K562 (cell line): ENCODE measurements at regions not wholly inside any gene's neighbourhood (a gene's known extent, or its start where the extent isn't known, plus 50 kb on each side); places are given as distances from the start of the nearest gene placed in this dataset.

Experiments used
- ATAC-seq: fragments of 200-7000 bp; cut with Tn5 transposase; 3 replicates; pipeline ENCODE4 v1.9.1; 2020; ENCODE audit warnings: moderate library complexity
- BruUV-seq: library from RNA; stranded (reverse); fragments of 400-500 nt; replicated peaks from 2 replicates; lab custom pipeline; 2021; lab: Mats Ljungman, UMichigan
- CTCF ChIA-PET: fragments of 300-600 bp; formaldehyde crosslinking; extraction: SDS; loops from one replicate; lab custom pipeline; 2021; ENCODE audit warnings: low intra/inter-chr PET ratio; lab: Yijun Ruan, JAX
- POLR2A ChIA-PET: fragments of 300-600, 350-650 bp; sonication (Branson Sonifier 250); formaldehyde crosslinking; extraction: SDS; loops from one replicate; lab custom pipeline; 2021; ENCODE audit warnings: antibody characterized with exemption, inconsistent platforms; lab: Yijun Ruan, JAX
- DNase-seq, 4 experiments: peaks; one replicate each; pipeline versions ENCODE4 v3.0.0 to v3.0.0-alpha.2; 2011 to 2018; ENCODE audit warnings: low spot score in 3 of 4, mixed read lengths in 3 of 4; ENCODE audit errors: extremely low read depth in 1 of 4
- FAIRE-seq: peaks from 2 replicates; lab custom pipeline; 2011; peaks lifted over from hg19 to GRCh38; lab: Jason Lieb, UNC
- H2AFZ ChIP-seq: 2 replicates; pipeline ENCODE4 v1.6.0; 2011; ENCODE audit warnings: low read depth, low read length, control low read depth, inconsistent platforms
- H3K27ac ChIP-seq: fragments of 200-600 bp; 3 replicates; pipeline ENCODE4 v1.8.0; 2011; ENCODE audit warnings: low read depth, mild to moderate bottlenecking, control low read depth, inconsistent platforms, low read length, moderate library complexity, mixed read lengths; ENCODE audit errors: extremely low read depth
- H3K27me3 ChIP-seq, 2 experiments: fragments of 300-600 bp in 1 of 2; 2 replicates in 1 of 2; 3 replicates in 1 of 2; pipeline versions ENCODE4 v1.6.0 to v1.8.0; 2011; ENCODE audit warnings: inconsistent platforms in 2 of 2, low read length in 2 of 2, mild to moderate bottlenecking in 1 of 2, mixed read lengths in 1 of 2, moderate library complexity in 1 of 2; ENCODE audit not compliant: control insufficient read depth in 2 of 2, insufficient read depth in 2 of 2
- H3K36me3 ChIP-seq: fragments of 300-600 bp; 3 replicates; pipeline ENCODE4 v1.8.0; 2011; ENCODE audit warnings: mild to moderate bottlenecking, low read length, inconsistent platforms; ENCODE audit not compliant: control insufficient read depth, insufficient read depth
- H3K4me1 ChIP-seq, 2 experiments: fragments of 200-600 bp in 1 of 2; replicated peaks in 1 of 2; 2 replicates in 1 of 2; 3 replicates in 1 of 2; pipeline versions ENCODE4 v1.5.1 to v1.8.0; 2011; ENCODE audit warnings: inconsistent platforms in 2 of 2, low read length in 2 of 2, mild to moderate bottlenecking in 1 of 2, mixed read lengths in 1 of 2, moderate library complexity in 1 of 2; ENCODE audit not compliant: control insufficient read depth in 2 of 2, insufficient read depth in 2 of 2
- H3K4me2 ChIP-seq: 2 replicates; pipeline ENCODE4 v1.6.1; 2011; ENCODE audit warnings: low read length, control low read depth, inconsistent platforms, mixed read lengths; ENCODE audit not compliant: insufficient read depth
- H3K4me3 ChIP-seq: fragments of 200-600 bp; sonication (generic), shearing (Covaris generic); 2 replicates; pipeline ENCODE4 v1.5.1; 2016; ENCODE audit warnings: control low read depth, inconsistent platforms
- H3K79me2 ChIP-seq: fragments of 200-600 bp; 3 replicates; pipeline ENCODE4 v1.8.0; 2011; ENCODE audit warnings: low read length, inconsistent platforms; ENCODE audit not compliant: control insufficient read depth, insufficient read depth
- H3K9ac ChIP-seq, 2 experiments: 2 replicates each; pipeline versions ENCODE4 v1.6.0 to v1.6.1; 2011; ENCODE audit warnings: low read depth in 2 of 2, low read length in 2 of 2, control low read depth in 1 of 2, inconsistent platforms in 1 of 2, mild to moderate bottlenecking in 1 of 2, mixed read lengths in 1 of 2; ENCODE audit not compliant: insufficient read depth in 1 of 2
- H3K9me1 ChIP-seq: one replicate; pipeline ENCODE4 v1.6.0; 2011; ENCODE audit warnings: inconsistent platforms, mild to moderate bottlenecking, low read length, moderate library complexity; ENCODE audit not compliant: control insufficient read depth, insufficient read depth
- H3K9me3 ChIP-seq: replicated peaks from 2 replicates; pipeline ENCODE4 v1.5.1; 2011; ENCODE audit warnings: low read depth, low read length, inconsistent platforms; ENCODE audit not compliant: control insufficient read depth, insufficient read depth
- H4K20me1 ChIP-seq: replicated peaks from 2 replicates; pipeline ENCODE4 v1.6.1; 2011; ENCODE audit warnings: low read length, inconsistent platforms, mixed read lengths; ENCODE audit not compliant: control insufficient read depth, insufficient read depth
- CHD2 ChIP-seq: IDR thresholded peaks from 2 replicates; pipeline ENCODE4 v1.6.1; 2011; ENCODE audit warnings: low read depth, low read length
- GATAD2A ChIP-seq: fragments of 450-650 bp; IDR thresholded peaks from 2 replicates; pipeline ENCODE4 v1.6.1; 2017
- HCFC1 ChIP-seq: IDR thresholded peaks from 2 replicates; pipeline ENCODE4 v1.6.1; 2012; ENCODE audit warnings: low read depth, low read length, improper control_type of control experiment
- HSF4 ChIP-seq: fragments of 250-450 bp; sonication (Bioruptor Pico); IDR thresholded peaks from 2 replicates; pipeline ENCODE4 v2.1.2; 2022; ENCODE audit warnings: mild to moderate bottlenecking, moderate library complexity, borderline replicate concordance
- NR2F6 ChIP-seq: fragments of 450-650 bp; formaldehyde crosslinking; IDR thresholded peaks from 2 replicates; pipeline ENCODE4 v1.4.0; 2020; ENCODE audit warnings: mild to moderate bottlenecking
- RBM14 ChIP-seq: fragments of 200-400 bp; formaldehyde crosslinking; IDR thresholded peaks from 2 replicates; pipeline ENCODE4 v1.6.1; 2018; ENCODE audit warnings: low read depth, mild to moderate bottlenecking, low read length, moderate library complexity, borderline replicate concordance; ENCODE audit not compliant: insufficient read depth
- SFPQ ChIP-seq: fragments of 200-400 bp; formaldehyde crosslinking; IDR thresholded peaks from 2 replicates; pipeline ENCODE4 v1.6.1; 2017; ENCODE audit warnings: mild to moderate bottlenecking, low read depth, low read length, moderate library complexity
- STAG1 ChIP-seq: sonication (generic); formaldehyde crosslinking; IDR thresholded peaks from 2 replicates; pipeline ENCODE4 v1.5.0; 2020; ENCODE audit warnings: missing genetic modification reagents, borderline replicate concordance
- ZFPM2 ChIP-seq: fragments of 250-450 bp; sonication (Bioruptor Pico); IDR thresholded peaks from 2 replicates; pipeline ENCODE4 v1.5.1; 2022; ENCODE audit warnings: mild to moderate bottlenecking
- ZKSCAN1 ChIP-seq: fragments of 150-350 bp; IDR thresholded peaks from 2 replicates; pipeline ENCODE4 v1.6.1; 2016; ENCODE audit warnings: low read depth, low read length
- ZNF12 ChIP-seq: sonication (generic); formaldehyde crosslinking; IDR thresholded peaks from 2 replicates; pipeline ENCODE4 v1.4.0; 2020; ENCODE audit warnings: mild to moderate bottlenecking, missing genetic modification reagents
- ZNF561 ChIP-seq: fragments of 450-650 bp; formaldehyde crosslinking; conservative IDR thresholded peaks from 2 replicates; pipeline ENCODE4 v1.4.0; 2020; ENCODE audit warnings: mild to moderate bottlenecking, moderate library complexity
- WGBS: fragments of 100-300 bp; shearing (Covaris generic); methylation state at CpG from one replicate; pipeline ENCODE4 v1.1.6; 2016; ENCODE audit warnings: low coverage, mixed read lengths; ENCODE audit not compliant: insufficient coverage; ENCODE audit errors: missing lambda C conversion rate; 5-methylcytosine and 5-hydroxymethylcytosine counted together
- in situ Hi-C: fragments of 300-500 bp; cut with MboI; formaldehyde crosslinking; loops from 4 replicates; pipeline ENCODE4 v1.15.0; 2018; ENCODE audit warnings: inconsistent platforms, mixed read lengths
- intact Hi-C: fragments of 100-400 bp; cut with micrococcal nuclease; formaldehyde crosslinking; loops from 2 replicates; pipeline ENCODE4 v1.14.2; 2022
- TF ChIP-seq, protein P1 (sequence below), 2 experiments: IDR thresholded peaks in 1 of 2; conservative IDR thresholded peaks in 1 of 2; 2 replicates each; pipeline ENCODE4 v1.6.1; 2016; ENCODE audit warnings: low read depth in 2 of 2, mild to moderate bottlenecking in 1 of 2, missing compliant biosample characterization in 1 of 2, missing genetic modification characterization in 1 of 2, moderate library complexity in 1 of 2
- TF ChIP-seq, protein P2 (sequence below): fragments of 450-650 bp; formaldehyde crosslinking; IDR thresholded peaks from 2 replicates; pipeline ENCODE4 v1.4.0; 2020; ENCODE audit warnings: mild to moderate bottlenecking, moderate library complexity
- TF ChIP-seq, protein P3 (sequence below): fragments of 250-450 bp; sonication (Bioruptor Pico); IDR thresholded peaks from 2 replicates; pipeline ENCODE4 v1.8.0; 2021; ENCODE audit warnings: moderate library complexity, mild to moderate bottlenecking, inconsistent platforms

DNA sequence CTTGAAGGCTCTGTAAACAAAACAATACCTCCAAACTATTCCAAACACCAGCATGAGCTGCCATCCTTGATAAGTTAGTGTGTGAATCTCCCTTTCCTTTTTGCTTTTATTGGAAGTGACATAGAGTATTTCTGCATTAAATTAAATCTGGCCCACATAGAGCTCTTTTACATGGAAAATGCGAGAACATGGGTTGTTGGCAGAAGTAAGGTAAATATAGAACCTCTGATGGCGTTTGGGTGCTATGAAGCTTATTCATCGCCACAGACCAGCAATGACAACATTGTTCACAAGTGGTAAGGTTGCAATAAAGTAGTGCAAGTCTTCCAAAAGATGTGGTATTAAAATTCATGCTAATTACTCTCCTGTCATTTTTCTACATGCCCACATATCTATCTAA, 445.8 kb upstream of the JAG1 start:
- no peaks in the 10 kb centered on the region for H3K36me3 ChIP-seq
- no peak for FAIRE-seq
- DNase-seq: no peak
- 0% methylated on average over 3 of the region's 3 CpGs for WGBS
- no peaks in the 10 kb centered on the region for H3K9me3 ChIP-seq
- in situ Hi-C loops: no loop called here
- ATAC-seq: no peak
- BruUV-seq: no TSS peak
- H3K27me3 ChIP-seq: no peaks in the 10 kb centered on the region
- no peak overlapping the region for H3K27ac ChIP-seq
- no peaks in the 10 kb centered on the region for H3K9me1 ChIP-seq
- H2AFZ ChIP-seq: no peak overlapping the region
- ChIA-PET CTCF (no interaction called here), POLR2A (no interaction called here)
- H3K4me2 ChIP-seq: no peak overlapping the region
- no peak overlapping the region for H3K4me3 ChIP-seq
- H4K20me1 ChIP-seq: no peaks in the 10 kb centered on the region
- TF ChIP-seq, protein P1, sequence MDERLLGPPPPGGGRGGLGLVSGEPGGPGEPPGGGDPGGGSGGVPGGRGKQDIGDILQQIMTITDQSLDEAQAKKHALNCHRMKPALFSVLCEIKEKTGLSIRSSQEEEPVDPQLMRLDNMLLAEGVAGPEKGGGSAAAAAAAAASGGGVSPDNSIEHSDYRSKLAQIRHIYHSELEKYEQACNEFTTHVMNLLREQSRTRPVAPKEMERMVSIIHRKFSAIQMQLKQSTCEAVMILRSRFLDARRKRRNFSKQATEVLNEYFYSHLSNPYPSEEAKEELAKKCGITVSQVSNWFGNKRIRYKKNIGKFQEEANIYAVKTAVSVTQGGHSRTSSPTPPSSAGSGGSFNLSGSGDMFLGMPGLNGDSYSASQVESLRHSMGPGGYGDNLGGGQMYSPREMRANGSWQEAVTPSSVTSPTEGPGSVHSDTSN (CRISPR knock-in tag; IDR thresholded peaks at IDR 0.05; ENCODE audit: low read depth): no peak
- TF ChIP-seq, protein P1 (tag; conservative IDR thresholded peaks at IDR 0.05; ENCODE audit: low read depth): no peak
- TF ChIP-seq SFPQ (no peak), HCFC1 (no peak), ZFPM2 (CRISPR knock-in tag) (no peak), ZNF561 (no peak), STAG1 (CRISPR knock-in tag) (no peak), NR2F6 (CRISPR knock-in tag) (no peak), RBM14 (no peak), CHD2 (no peak), ZNF12 (CRISPR knock-in tag) (no peak), GATAD2A (no peak), ZKSCAN1 (no peak), HSF4 (CRISPR knock-in tag) (no peak)
- TF ChIP-seq, protein P2, sequence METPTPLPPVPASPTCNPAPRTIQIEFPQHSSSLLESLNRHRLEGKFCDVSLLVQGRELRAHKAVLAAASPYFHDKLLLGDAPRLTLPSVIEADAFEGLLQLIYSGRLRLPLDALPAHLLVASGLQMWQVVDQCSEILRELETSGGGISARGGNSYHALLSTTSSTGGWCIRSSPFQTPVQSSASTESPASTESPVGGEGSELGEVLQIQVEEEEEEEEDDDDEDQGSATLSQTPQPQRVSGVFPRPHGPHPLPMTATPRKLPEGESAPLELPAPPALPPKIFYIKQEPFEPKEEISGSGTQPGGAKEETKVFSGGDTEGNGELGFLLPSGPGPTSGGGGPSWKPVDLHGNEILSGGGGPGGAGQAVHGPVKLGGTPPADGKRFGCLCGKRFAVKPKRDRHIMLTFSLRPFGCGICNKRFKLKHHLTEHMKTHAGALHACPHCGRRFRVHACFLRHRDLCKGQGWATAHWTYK (CRISPR knock-in tag): no peak
- TF ChIP-seq, protein P3, sequence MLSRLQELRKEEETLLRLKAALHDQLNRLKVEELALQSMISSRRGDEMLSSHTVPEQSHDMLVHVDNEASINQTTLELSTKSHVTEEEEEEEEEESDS (CRISPR knock-in tag): no peak
- intact Hi-C loops: no loop called here
- H3K4me1 ChIP-seq: no peaks in the 10 kb centered on the region
- H3K9ac ChIP-seq: no peak overlapping the region
- no peaks in the 10 kb centered on the region for H3K79me2 ChIP-seq
